ENCODE measurements at regions not wholly inside any gene's neighbourhood (a gene's known extent, or its start where the extent isn't known, plus 50 kb on each side); places are given as distances from the start of the nearest gene placed in this dataset.
A peak's percentile ranks its signal among the peaks of the same experiment; 100 is the strongest.
"Not testable (repeated sequence)": the region's sequence is repeated elsewhere in the genome, so short reads cannot be mapped to it uniquely, and the experiment has no call there.

GRCh38 chr3:13148126-13148525, 74.9 kb upstream of the IQSEC1 start:
- no peak for DNase-seq

DNA sequence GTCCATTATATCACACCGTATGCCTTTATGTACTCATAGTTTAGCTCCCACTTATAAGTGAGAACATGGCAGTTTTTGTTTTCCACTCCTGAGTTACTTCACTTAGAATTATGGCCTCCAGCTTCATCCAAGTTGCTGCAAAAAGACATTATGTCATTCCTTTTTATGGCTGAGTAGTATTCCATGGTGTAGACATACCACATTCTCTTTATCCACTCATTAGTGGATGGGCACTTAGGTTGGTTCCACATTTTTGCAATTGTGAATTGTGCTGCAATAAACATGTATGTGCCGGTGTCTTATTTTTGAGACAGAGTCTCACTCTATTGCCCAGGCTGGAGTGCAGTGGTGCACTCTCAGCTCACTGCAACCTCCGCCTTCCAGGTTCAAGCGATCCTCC, 74.1 kb upstream of the IQSEC1 start:
- DNase-seq: no peak

GRCh38 chr3:13146643-13147143, 73.5 kb upstream of the IQSEC1 start:
- DNase-seq: no peak

DNA sequence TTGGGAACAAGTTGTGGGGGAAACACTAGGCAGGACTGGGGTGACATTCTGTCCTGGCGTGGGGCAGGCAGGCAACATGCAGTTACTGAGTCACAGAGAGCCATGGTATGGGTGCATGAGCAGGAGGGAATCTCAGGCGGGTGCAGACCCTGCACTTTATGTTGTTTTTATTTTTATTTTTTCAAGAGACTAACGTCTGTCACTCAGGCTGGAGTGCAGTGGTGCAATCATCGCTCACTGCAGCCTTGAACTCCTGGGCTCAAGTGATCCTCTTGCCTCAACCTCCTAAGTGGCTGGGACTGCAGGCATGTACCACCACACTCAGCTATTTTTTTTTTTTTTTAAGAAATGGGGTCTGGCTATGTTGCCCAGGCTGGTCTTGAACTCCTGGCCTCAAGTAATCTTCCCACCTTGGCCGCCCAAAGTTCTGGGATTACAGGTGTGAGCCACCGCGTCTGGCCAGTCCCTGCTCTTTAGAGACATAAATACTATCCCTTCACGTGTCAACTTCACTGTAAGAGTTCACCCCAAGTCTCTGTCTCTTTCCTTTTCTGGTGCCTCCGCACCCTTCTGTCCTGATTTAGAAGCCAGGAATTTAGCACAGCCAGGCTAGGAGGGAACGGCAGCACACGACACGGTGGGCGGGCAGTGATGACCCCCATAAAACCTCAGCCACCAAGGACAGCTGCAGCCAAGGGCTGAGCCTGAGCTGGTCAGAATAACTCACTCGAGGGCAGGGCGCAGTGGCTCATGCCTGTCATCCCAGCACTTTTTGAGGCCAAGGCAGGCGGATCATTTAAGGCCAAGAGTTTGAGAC, 72.8 kb upstream of the IQSEC1 start:
- no peak for DNase-seq

GRCh38 chr3:13145131-13145825, 72.0 kb upstream of the IQSEC1 start:
- no peak for DNase-seq

- DNase-seq: no peak
These were observed 71.2 kb upstream of the IQSEC1 start for GRCh38 chr3:13144163-13145023.

DNA sequence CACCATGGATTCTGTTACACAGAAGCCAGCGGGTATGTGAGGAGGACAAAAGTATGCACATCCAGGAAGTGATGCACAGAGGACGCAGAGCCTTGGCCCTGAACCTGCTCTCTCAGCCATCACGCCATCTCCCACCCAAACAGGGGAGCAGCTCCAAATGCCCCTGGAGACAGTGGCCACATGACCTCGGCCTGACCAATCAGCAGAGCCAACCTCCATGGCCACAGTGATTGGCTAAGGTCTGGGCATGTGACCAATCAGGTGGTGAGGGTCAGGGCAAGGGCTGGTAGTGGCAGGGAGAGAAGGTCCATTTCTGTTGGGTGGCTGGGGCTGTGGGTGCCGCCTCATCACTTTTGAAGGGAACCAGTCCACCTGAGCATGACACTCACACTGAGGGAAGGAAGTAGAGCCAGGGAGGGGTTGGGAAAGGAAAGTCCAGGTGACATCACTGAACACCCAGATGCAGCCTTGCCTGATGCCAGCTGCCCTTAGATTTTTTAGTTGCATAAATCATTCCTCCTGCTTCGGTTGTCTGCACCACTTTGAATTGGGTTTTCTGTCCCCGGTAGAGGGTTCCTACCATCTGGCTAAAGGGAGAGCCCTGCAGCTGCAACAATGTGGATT, 70.3 kb upstream of the IQSEC1 start:
- DNase-seq: no peak

- DNase-seq: no peak
These were observed 69.5 kb upstream of the IQSEC1 start for GRCh38 chr3:13142552-13143380.

DNA sequence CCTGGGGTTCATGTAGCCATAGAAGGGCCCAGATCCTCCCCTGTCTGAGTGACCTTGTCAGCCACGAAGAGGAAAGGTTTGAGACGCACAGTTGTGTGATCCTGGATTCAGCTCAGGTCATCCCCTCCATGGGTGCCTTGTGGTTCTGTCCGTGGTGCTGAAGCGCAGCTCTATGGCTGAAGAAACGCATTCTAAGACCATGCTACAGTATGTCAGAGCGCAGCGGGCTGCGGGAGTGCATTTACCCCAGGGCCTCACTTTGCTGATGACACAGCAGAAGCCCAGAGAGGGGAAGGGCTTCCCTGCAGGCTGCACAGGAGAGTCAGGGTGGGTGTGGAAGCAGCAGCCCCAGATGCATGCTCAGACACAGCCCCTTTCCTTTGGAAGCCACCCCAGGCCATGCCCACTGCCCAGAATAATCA, 68.8 kb upstream of the IQSEC1 start:
- DNase-seq: peak; percentile 11

- no peak for DNase-seq
These were observed 68.0 kb upstream of the IQSEC1 start for GRCh38 chr3:13141183-13141582.

DNA sequence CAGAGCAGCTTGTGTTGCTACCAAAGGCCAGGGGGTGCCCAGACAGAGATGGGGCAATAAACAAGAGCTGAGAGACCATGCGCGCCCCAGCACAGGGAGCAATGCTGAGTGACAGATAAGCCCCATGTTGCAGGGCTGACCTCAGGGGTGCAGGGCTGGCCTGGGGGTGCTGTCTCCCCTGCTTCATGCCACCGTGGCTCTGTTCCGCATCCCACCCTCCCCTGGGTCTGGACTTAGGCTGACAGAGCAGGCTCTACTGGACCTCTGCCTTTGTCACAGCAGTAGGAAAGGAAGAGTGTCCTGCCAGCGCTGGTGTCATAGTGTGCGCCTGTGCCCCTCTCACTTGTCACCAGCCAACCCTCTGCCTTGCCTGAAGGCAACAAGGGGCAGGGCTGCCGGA, 67.4 kb upstream of the IQSEC1 start:
- DNase-seq: no peak

GRCh38 chr3:13139471-13140065, 66.3 kb upstream of the IQSEC1 start:
- no peak for DNase-seq

DNA sequence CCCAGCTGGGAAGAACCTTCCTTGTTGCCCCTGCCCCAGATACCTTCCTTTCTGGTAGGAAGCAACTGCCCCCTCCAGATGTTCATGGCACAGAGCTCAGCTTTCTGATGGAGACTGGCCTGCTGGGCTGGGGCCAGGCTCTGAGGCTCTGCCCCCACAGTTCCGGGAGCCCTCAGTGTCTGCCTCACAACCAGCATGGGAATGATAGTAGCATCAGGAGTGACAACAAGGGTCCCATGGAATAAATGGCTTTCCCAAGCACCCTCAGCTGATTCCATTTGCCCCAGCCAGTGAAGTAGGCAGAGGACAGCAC, 65.6 kb upstream of the IQSEC1 start:
- DNase-seq: no peak

GRCh38 chr3:13137941-13138832, 65.0 kb upstream of the IQSEC1 start:
- no peak for DNase-seq

GRCh38 chr3:13136848-13137247, 63.6 kb upstream of the IQSEC1 start:
- not testable (repeated sequence) for DNase-seq

DNA sequence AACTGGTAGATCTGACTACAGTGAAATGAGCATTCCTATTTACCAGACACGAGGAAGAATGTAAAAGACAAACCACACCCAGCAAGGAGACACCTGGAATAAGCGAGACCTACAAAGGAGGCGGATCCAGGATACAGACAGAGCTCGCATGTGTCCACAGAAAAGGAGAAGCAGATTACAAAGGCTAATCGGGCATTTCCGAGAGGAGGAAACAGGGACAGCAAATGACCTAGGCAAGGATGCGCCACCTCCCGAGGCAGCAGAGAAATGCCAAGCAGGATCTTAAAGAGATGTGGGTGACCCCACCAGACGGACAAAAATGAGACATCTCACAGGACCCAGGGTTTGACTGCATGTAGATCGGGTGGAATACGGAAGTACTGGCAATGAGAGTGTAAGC, 63.2 kb upstream of the IQSEC1 start:
- DNase-seq: no peak

DNA sequence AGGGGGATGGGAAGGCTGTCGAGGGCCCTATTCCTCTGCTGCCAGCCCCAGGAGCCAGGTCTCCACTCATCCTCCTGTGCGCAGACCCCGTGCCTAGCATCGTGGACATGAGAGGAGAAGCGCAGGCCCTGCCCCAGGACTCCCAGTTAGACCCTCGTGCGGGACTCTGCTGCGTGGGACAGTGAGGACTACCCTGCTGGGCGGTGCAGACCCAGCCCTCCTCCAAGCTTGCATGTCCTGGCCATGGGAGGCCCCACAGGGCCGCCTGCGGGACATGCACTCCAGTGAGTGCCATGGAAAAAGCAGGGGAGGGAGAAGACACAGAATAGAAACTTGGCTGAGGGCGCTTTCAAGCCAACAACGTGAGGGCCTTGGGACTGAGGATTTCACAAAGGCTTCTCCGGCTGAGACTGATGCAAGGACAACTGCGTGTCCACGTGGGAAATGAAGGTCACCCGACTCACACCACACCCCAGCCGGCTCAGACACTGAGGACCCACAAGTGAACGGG, 62.6 kb upstream of the IQSEC1 start:
- no peak for DNase-seq

- DNase-seq: no peak
These were observed 62.1 kb upstream of the IQSEC1 start for GRCh38 chr3:13135251-13135810.

DNA sequence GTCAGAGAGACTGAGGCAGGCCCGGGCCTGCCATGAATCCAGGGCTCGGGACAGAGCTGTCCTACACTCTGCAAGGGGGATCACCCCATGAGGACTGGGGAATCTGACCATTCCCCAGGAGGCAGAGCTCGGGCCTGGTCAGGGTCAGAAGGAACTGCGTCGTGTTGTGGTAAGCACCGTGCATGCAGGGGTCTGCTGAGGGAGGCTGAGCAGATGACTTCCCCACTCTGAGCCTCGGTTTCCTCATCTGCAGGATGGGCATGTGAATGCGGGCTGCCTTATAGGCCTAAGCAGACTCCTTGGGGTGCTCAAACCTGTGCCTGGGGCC, 61.6 kb upstream of the IQSEC1 start:
- no peak for DNase-seq

Measured in CD4-positive, alpha-beta T cell treated with Interleukin-17A for 4 hours (primary cell).